ENCODE measurements at regions not wholly inside any gene's neighbourhood (a gene's known extent, or its start where the extent isn't known, plus 50 kb on each side); places are given as distances from the start of the nearest gene placed in this dataset.

DNA sequence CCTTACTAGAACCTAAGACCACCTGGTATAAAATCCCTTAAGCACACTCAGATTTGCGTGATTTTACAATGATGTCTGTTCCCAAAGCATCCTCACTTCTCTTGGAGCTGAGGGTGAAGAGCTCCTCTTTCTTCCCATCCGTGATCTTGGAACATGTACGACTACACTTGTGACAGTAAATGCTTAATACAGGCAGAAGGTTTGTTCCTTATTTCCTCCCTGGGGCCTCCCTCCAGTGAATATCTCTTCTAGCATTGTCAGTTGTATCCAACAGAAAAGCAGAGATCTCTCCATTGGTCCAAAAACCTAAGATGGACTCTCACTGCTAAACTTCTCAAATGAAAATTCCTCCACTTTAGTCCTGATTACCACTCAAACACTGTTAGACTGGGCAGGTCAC lies 103.6 kb upstream of the VPREB1 start:
- peaks cover 98% of the 10 kb centered on the region for H3K27me3 ChIP-seq (ENCODE audit: insufficient read depth, low read length)
- no peak overlapping the region for H3K27ac ChIP-seq (ENCODE audit: low read length)
- H3K9me3 ChIP-seq (ENCODE audit: insufficient read depth, low read depth, low read length), result no peaks in the 10 kb centered on the region
- no peaks in the 10 kb centered on the region for H3K36me3 ChIP-seq (ENCODE audit: insufficient read depth, low read depth, low read length)
- peaks cover 15% of the 10 kb centered on the region for H3K4me1 ChIP-seq (ENCODE audit: insufficient read depth, low read length)
- no peak overlapping the region for H3K9ac ChIP-seq (ENCODE audit: low read depth, low read length)
- H3K4me3 ChIP-seq (ENCODE audit: low read length), result no peak overlapping the region

DNA sequence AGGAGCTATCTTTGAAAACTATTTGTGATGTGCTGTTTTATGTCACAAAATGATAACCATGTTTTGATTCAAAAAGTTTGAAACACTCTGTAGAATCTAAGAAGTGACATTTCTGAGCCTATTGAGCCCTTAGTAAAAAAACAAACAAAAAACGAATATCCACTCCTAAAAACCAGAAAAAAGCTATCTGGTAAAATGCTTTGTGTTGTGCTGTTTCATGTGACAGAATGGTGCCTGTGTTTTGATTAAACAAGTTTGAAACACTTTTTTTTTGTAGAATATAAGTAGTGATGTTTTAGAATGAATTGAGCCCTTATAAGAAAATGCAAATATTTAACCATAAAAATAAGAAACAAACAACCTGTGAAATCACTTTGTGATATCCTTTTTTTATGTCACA lies 105.2 kb upstream of the VPREB1 start:
- H3K27ac ChIP-seq (ENCODE audit: low read length), result no peak overlapping the region
- no peak overlapping the region for H3K4me3 ChIP-seq (ENCODE audit: low read length)
- H3K27me3 ChIP-seq (ENCODE audit: insufficient read depth, low read length), result peaks cover 99% of the 10 kb centered on the region
- H3K36me3 ChIP-seq (ENCODE audit: insufficient read depth, low read depth, low read length), result no peaks in the 10 kb centered on the region
- no peak overlapping the region for H3K9ac ChIP-seq (ENCODE audit: low read depth, low read length)
- H3K9me3 ChIP-seq (ENCODE audit: insufficient read depth, low read depth, low read length), result no peaks in the 10 kb centered on the region
- peaks cover 15% of the 10 kb centered on the region for H3K4me1 ChIP-seq (ENCODE audit: insufficient read depth, low read length)

DNA sequence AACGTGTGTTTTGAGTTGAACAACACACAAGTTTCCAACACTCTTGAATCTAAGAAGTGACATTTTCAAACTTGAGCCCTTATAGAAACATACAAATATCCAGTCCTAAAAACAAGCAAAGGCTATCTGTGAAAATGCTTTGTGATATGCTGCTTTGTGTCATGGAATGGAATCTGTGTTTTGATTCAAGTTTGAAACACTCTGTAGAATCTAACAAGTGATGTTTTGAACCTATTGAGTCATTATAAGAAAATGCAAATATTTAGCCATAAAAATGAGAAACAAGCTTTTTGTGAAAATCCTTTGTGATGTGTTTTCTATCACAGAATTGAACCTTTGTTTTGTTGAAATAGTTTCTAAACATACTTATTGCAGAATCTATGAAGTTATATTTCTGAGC lies 105.7 kb upstream of the VPREB1 start:
- Histone ChIP-seq H3K4me3 (ENCODE audit: low read length) (no peak overlapping the region), H3K9me3 (ENCODE audit: insufficient read depth, low read depth, low read length) (no peaks in the 10 kb centered on the region), H3K4me1 (ENCODE audit: insufficient read depth, low read length) (peaks cover 15% of the 10 kb centered on the region), H3K27ac (ENCODE audit: low read length) (no peak overlapping the region), H3K9ac (ENCODE audit: low read depth, low read length) (no peak overlapping the region), H3K27me3 (ENCODE audit: insufficient read depth, low read length) (peaks cover 99% of the 10 kb centered on the region), H3K36me3 (ENCODE audit: insufficient read depth, low read depth, low read length) (no peaks in the 10 kb centered on the region)

DNA sequence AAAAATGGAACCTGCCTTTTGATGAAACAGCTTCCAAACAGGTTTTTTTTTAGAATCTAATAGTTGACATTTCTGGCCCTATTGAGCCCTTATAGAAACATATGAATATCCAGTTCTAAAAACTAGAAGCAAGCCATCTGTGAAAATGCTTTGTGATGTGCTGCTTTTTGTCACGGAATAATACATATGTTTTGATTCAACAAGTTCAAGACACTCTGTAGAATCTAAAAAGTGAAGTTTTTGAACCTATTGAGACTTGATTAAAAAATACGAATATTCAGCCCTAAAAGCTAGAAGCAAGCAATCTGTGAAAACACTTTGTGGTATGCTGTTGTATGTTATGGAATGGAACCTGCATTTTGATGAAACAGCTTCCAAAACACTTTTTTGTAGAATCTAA lies 106.7 kb upstream of the VPREB1 start:
- Histone ChIP-seq H3K4me1 (ENCODE audit: insufficient read depth, low read length) (peaks cover 10% of the 10 kb centered on the region; the same call in 1 of the 2 replicates), H3K9ac (ENCODE audit: low read depth, low read length) (no peak overlapping the region), H3K27me3 (ENCODE audit: insufficient read depth, low read length) (peaks cover 98% of the 10 kb centered on the region), H3K36me3 (ENCODE audit: insufficient read depth, low read depth, low read length) (no peaks in the 10 kb centered on the region), H3K9me3 (ENCODE audit: insufficient read depth, low read depth, low read length) (no peaks in the 10 kb centered on the region), H3K27ac (ENCODE audit: low read length) (no peak overlapping the region), H3K4me3 (ENCODE audit: low read length) (no peak overlapping the region)

DNA sequence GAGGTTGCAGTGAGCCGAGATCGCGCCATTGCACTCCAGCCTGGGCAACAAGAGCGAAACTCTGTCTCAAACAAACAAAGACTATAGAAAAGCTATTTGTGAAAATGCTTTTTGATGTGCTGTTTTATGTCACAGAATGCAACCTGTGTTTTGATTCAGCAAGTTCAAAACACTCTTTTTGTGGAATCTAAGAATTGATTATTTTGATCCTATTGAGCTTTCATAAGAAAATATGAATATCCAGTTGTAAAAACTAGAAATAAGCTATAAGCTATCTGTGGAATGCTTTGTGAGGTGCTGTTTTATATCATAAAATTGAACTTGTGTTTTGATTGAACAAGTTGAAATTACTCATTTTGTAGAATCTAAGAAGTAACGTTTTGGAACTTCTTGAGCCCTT lies 110.7 kb upstream of the VPREB1 start:
- no peaks in the 10 kb centered on the region for H3K9me3 ChIP-seq (ENCODE audit: insufficient read depth, low read depth, low read length)
- H3K27ac ChIP-seq (ENCODE audit: low read length), result no peak overlapping the region
- no peak overlapping the region for H3K9ac ChIP-seq (ENCODE audit: low read depth, low read length)
- no peak overlapping the region for H3K4me3 ChIP-seq (ENCODE audit: low read length)
- H3K27me3 ChIP-seq (ENCODE audit: insufficient read depth, low read length), result peaks cover 98% of the 10 kb centered on the region
- H3K36me3 ChIP-seq (ENCODE audit: insufficient read depth, low read depth, low read length), result no peaks in the 10 kb centered on the region
- H3K4me1 ChIP-seq (ENCODE audit: insufficient read depth, low read length), result 0 out of 2 replicates have a peak, but pooled peaks cover 2% of the 10 kb centered on the region

DNA sequence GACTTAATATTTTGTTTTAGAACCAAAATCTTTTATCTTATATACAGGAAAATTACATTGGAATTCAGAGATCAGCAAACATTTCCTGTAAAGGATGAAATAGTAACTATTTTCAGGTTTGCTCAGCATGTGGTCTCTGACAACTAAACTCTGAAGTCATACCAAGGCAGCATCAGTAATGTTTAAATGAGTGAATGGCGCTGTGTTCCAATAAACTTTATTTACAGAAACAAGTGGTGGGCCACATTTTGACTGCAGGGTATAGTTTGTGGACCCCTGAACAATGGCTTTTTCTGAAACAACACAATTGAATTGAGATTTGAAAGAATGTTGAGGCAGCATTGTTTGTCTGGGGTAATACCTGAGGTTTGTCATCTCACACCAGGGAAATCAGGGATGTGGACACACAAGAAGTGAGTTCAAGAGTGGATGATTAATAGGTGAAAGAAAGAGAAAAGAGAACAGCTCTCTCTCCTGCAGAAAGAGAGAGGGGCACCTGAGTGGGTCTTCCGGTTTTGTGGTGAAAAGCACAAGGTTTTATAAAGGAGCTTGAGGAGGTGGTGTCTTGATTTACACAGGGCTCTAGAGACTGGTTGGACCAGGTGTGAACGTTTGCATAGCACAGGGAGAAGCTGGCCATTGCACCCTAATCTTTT lies 113.5 kb upstream of the VPREB1 start:
- Histone ChIP-seq H3K27ac (ENCODE audit: low read length) (no peak overlapping the region), H3K36me3 (ENCODE audit: insufficient read depth, low read depth, low read length) (no peaks in the 10 kb centered on the region), H3K9ac (ENCODE audit: low read depth, low read length) (no peak overlapping the region), H3K27me3 (ENCODE audit: insufficient read depth, low read length) (peaks cover 98% of the 10 kb centered on the region), H3K4me3 (ENCODE audit: low read length) (no peak overlapping the region), H3K9me3 (ENCODE audit: insufficient read depth, low read depth, low read length) (no peaks in the 10 kb centered on the region), H3K4me1 (ENCODE audit: insufficient read depth, low read length) (peaks cover 5% of the 10 kb centered on the region; the same call in 1 of the 2 replicates)

DNA sequence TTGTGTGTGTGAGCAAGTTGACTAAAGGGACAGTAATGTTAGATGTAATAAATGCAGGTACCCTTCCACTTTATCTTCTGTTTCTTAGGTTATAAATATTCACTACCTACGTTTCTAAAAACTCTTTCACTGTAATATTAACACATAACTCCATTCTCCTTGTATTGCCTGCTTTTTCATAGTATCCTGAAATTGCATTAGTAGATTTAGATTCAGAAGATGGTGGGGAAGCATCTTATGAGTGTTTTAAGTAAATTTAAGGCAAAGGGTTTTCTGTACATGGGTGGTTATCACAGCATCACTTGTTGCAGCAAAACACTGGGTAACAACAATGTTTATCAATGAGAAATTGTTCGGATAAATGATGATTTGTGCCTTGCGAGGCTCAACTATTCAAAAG lies 115.2 kb upstream of the VPREB1 start:
- peaks cover 94% of the 10 kb centered on the region for H3K27me3 ChIP-seq (ENCODE audit: insufficient read depth, low read length)

DNA sequence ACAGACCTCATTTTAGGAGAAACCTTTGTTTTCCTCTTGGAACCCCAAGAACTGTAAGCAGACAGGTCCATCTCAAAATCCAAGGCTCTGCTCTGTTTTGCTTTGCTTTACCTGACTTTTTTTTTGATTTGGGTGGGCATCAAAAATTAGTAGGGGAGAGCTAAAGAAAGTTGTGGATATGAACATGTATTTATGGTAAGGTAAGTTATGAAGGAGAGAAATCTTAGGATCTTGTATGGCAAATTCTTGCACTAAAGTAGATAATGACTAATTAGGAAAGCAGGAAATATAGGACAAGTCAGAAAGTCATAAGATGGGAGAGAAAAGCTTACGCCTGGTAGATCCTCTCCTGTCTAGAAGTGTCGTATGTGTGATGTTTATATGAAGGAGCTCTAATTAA lies 116.1 kb upstream of the VPREB1 start:
- no peaks in the 10 kb centered on the region for H3K9me3 ChIP-seq (ENCODE audit: insufficient read depth, low read depth, low read length)
- no peak overlapping the region for H3K27ac ChIP-seq (ENCODE audit: low read length)
- H3K27me3 ChIP-seq (ENCODE audit: insufficient read depth, low read length), result peaks cover 96% of the 10 kb centered on the region
- H3K9ac ChIP-seq (ENCODE audit: low read depth, low read length), result no peak overlapping the region
- peaks cover 5% of the 10 kb centered on the region; the same call in 1 of the 2 replicates for H3K4me1 ChIP-seq (ENCODE audit: insufficient read depth, low read length)
- H3K4me3 ChIP-seq (ENCODE audit: low read length), result no peak overlapping the region
- no peaks in the 10 kb centered on the region for H3K36me3 ChIP-seq (ENCODE audit: insufficient read depth, low read depth, low read length)

More for the DNA sequence above, 115.2 kb upstream of the VPREB1 start:
- Histone ChIP-seq H3K27ac (ENCODE audit: low read length) (no peak overlapping the region), H3K4me1 (ENCODE audit: insufficient read depth, low read length) (peaks cover 5% of the 10 kb centered on the region; the same call in 1 of the 2 replicates), H3K9me3 (ENCODE audit: insufficient read depth, low read depth, low read length) (no peaks in the 10 kb centered on the region), H3K4me3 (ENCODE audit: low read length) (no peak overlapping the region), H3K9ac (ENCODE audit: low read depth, low read length) (no peak overlapping the region), H3K36me3 (ENCODE audit: insufficient read depth, low read depth, low read length) (no peaks in the 10 kb centered on the region)

DNA sequence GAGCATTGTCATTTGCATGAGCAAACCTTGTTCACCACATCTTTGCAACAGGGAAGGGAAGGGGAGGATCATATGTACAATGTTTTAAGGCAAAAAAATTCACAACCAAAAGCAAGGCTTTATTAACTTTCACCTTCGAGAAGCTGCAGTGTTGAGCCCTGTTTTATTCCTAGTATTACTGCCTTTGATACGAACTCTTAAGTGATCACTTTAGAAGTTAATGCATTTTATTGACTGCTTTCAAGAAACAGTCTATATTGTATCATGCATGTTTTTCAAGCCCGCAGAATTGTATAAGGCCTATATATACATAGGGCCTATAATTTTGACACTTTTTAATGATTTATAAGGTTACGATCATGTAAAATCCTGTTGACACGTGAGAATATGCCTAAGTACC lies 117.5 kb upstream of the VPREB1 start:
- H3K9ac ChIP-seq (ENCODE audit: low read depth, low read length), result no peak overlapping the region
- H3K27me3 ChIP-seq (ENCODE audit: insufficient read depth, low read length), result peaks cover 96% of the 10 kb centered on the region
- H3K27ac ChIP-seq (ENCODE audit: low read length), result no peak overlapping the region
- H3K36me3 ChIP-seq (ENCODE audit: insufficient read depth, low read depth, low read length), result no peaks in the 10 kb centered on the region
- no peaks in the 10 kb centered on the region for H3K9me3 ChIP-seq (ENCODE audit: insufficient read depth, low read depth, low read length)
- no peak overlapping the region for H3K4me3 ChIP-seq (ENCODE audit: low read length)
- peaks cover 5% of the 10 kb centered on the region; the same call in 1 of the 2 replicates for H3K4me1 ChIP-seq (ENCODE audit: insufficient read depth, low read length)

DNA sequence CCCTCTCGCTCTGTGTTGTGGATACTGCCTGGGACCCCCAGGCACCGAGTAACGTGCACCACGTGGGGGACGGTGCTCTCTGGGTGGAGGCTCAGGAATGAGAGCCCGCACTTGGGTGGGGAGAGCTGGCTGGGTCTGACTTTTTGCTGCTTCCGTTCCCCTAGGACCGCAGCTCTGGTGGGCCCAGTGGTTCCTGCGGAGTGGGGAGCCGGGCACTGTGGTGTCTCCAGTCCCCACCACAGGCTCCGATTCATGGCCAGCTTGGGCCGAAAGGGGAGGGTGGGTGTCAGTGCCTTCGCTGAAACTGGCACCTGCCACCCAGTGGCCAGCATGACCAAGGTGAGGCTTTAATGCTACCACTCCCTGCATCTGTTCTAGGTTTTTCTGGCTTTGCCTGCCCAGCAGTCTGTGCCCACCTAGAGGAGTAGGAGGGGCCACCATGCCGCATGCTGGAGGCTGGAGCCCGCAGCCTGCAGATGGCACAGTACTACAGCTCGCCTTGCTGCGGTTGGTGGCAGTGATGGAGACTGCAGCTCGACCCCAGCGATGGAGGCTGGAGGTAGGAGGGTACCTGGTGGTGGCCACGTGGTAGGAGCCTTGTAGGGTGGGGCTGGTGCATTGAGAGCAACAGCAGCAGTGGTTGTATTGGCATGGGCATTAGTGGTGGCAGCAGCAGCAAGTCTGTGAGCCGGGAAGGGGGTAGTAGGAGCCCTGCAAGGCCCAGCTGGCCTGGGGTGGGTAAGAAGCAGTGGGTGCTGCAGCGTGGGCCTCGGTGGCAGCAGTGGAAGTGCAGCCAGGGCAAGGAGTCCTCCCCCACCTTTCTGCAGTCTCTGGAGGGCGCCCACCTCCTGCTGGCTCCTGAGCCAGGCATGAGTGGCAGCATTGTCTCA lies 118.8 kb upstream of the VPREB1 start:
- H3K27me3 ChIP-seq (ENCODE audit: insufficient read depth, low read length), result peaks cover 96% of the 10 kb centered on the region
- H3K27ac ChIP-seq (ENCODE audit: low read length), result no peak overlapping the region
- H3K4me1 ChIP-seq (ENCODE audit: insufficient read depth, low read length), result peaks cover 3% of the 10 kb centered on the region; the same call in 1 of the 2 replicates
- H3K36me3 ChIP-seq (ENCODE audit: insufficient read depth, low read depth, low read length), result no peaks in the 10 kb centered on the region
- no peak overlapping the region for H3K4me3 ChIP-seq (ENCODE audit: low read length)
- H3K9ac ChIP-seq (ENCODE audit: low read depth, low read length), result no peak overlapping the region
- no peaks in the 10 kb centered on the region for H3K9me3 ChIP-seq (ENCODE audit: insufficient read depth, low read depth, low read length)

DNA sequence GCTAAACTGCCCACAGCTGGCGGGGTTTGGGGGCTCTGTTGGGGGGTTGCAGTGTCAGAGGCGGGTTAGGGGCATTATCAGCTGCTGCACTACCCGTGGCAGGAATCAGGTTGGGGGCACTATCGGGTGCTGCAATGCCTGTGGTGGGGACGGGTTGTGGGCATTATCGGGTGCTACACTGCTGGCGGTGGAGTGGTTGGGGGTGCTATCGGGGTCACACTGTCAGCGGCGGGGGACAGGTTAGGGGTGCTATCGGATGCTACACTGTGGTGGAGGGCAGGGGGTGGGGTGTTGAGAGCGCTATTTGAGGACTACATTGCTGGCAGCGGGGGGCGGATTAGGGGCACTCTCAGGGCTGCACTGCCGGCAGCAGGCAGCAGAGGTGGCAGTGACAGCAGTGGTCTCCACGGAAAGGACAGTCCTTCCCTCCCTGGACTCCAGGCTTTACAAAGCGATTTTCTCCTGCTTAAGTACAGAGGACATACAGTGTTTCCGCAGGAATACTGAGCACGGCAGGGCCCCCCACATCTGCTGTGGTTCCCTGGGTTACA lies 119.5 kb upstream of the VPREB1 start:
- H3K4me3 ChIP-seq (ENCODE audit: low read length), result no peak overlapping the region
- H3K9me3 ChIP-seq (ENCODE audit: insufficient read depth, low read depth, low read length), result no peaks in the 10 kb centered on the region
- no peak overlapping the region for H3K9ac ChIP-seq (ENCODE audit: low read depth, low read length)
- H3K4me1 ChIP-seq (ENCODE audit: insufficient read depth, low read length), result peaks cover 3% of the 10 kb centered on the region; the same call in 1 of the 2 replicates
- no peak overlapping the region for H3K27ac ChIP-seq (ENCODE audit: low read length)
- no peaks in the 10 kb centered on the region for H3K36me3 ChIP-seq (ENCODE audit: insufficient read depth, low read depth, low read length)
- peaks cover 94% of the 10 kb centered on the region for H3K27me3 ChIP-seq (ENCODE audit: insufficient read depth, low read length)
